H9 (cell line): ENCODE measurements at regions not wholly inside any gene's neighbourhood (a gene's known extent, or its start where the extent isn't known, plus 50 kb on each side); places are given as distances from the start of the nearest gene placed in this dataset.

ENCODE experiments used
- DNase-seq: peaks from one replicate; pipeline ENCODE4 v3.0.0-alpha.2; 2017
- H2AFZ ChIP-seq: one replicate; pipeline ENCODE4 v1.6.1; 2013; ENCODE audit warnings: mild to moderate bottlenecking, low read length, control low read depth, moderate library complexity
- H2AK5ac ChIP-seq: 2 replicates; pipeline ENCODE4 v1.6.1; 2013; ENCODE audit warnings: low read length, control low read depth, mixed read lengths; ENCODE audit not compliant: insufficient read length
- H2BK120ac ChIP-seq: one replicate; pipeline ENCODE4 v1.6.1; 2013; ENCODE audit warnings: low read depth, mild to moderate bottlenecking, low read length, control low read depth, inconsistent platforms; ENCODE audit not compliant: poor library complexity, severe bottlenecking
- H2BK12ac ChIP-seq: 2 replicates; pipeline ENCODE4 v1.6.1; 2013; ENCODE audit warnings: low read length, control low read depth, mixed read lengths, low read depth; ENCODE audit not compliant: insufficient read length
- H2BK15ac ChIP-seq: 2 replicates; pipeline ENCODE4 v1.6.1; 2013; ENCODE audit warnings: low read depth, low read length, control low read depth
- H2BK20ac ChIP-seq: one replicate; pipeline ENCODE4 v1.6.1; 2013; ENCODE audit warnings: low read depth, mild to moderate bottlenecking, low read length, control low read depth, inconsistent platforms; ENCODE audit not compliant: poor library complexity, severe bottlenecking
- H2BK5ac ChIP-seq: 2 replicates; pipeline ENCODE4 v1.6.1; 2013; ENCODE audit warnings: low read length, control low read depth, mixed read lengths; ENCODE audit not compliant: insufficient read length
- H3K14ac ChIP-seq: 2 replicates; pipeline ENCODE4 v1.6.1; 2013; ENCODE audit warnings: low read length, control low read depth; ENCODE audit not compliant: insufficient read depth
- H3K18ac ChIP-seq: 2 replicates; pipeline ENCODE4 v1.6.1; 2013; ENCODE audit warnings: low read depth, mild to moderate bottlenecking, mixed read lengths, low read length, control low read depth; ENCODE audit not compliant: insufficient read length
- H3K23ac ChIP-seq: 2 replicates; pipeline ENCODE4 v1.6.1; 2013; ENCODE audit warnings: low read length, control low read depth, mixed read lengths, low read depth; ENCODE audit not compliant: insufficient read length
- H3K23me2 ChIP-seq: 2 replicates; pipeline ENCODE4 v1.6.1; 2013; ENCODE audit warnings: low read depth, mild to moderate bottlenecking, mixed read lengths, low read length, control low read depth; ENCODE audit not compliant: insufficient read length, poor library complexity, severe bottlenecking
- H3K27ac ChIP-seq: 2 replicates; pipeline ENCODE4 v1.5.1; 2013; ENCODE audit warnings: low read length, control low read depth, mixed read lengths, low read depth; ENCODE audit not compliant: insufficient read length
- H3K27me3 ChIP-seq: 2 replicates; pipeline ENCODE4 v1.6.1; 2013; ENCODE audit warnings: low read length, control low read depth, inconsistent platforms; ENCODE audit not compliant: insufficient read depth
- H3K4ac ChIP-seq: 2 replicates; pipeline ENCODE4 v1.6.1; 2013; ENCODE audit warnings: low read depth, mild to moderate bottlenecking, control low read depth, inconsistent platforms, low read length, moderate library complexity
- H3K4me1 ChIP-seq: 2 replicates; pipeline ENCODE4 v1.6.1; 2013; ENCODE audit warnings: low read length, control low read depth, inconsistent platforms; ENCODE audit not compliant: insufficient read depth
- H3K4me2 ChIP-seq: 2 replicates; pipeline ENCODE4 v1.6.1; 2013; ENCODE audit warnings: low read length, control low read depth, mixed read lengths; ENCODE audit not compliant: insufficient read length, insufficient read depth
- H3K56ac ChIP-seq: 2 replicates; pipeline ENCODE4 v1.6.1; 2013; ENCODE audit warnings: low read depth, mild to moderate bottlenecking, mixed read lengths, low read length, control low read depth; ENCODE audit not compliant: insufficient read length
- H3K79me1 ChIP-seq: 2 replicates; pipeline ENCODE4 v1.6.1; 2013; ENCODE audit warnings: low read depth, mild to moderate bottlenecking, moderate library complexity, low read length, control low read depth, inconsistent platforms; ENCODE audit not compliant: insufficient read depth, poor library complexity, severe bottlenecking
- H3K79me2 ChIP-seq: 2 replicates; pipeline ENCODE4 v1.6.1; 2013; ENCODE audit warnings: low read length, control low read depth, inconsistent platforms; ENCODE audit not compliant: insufficient read depth
- H3K9ac ChIP-seq: 2 replicates; pipeline ENCODE4 v1.6.1; 2013; ENCODE audit warnings: low read length, control low read depth, mixed read lengths; ENCODE audit not compliant: insufficient read length; ENCODE audit errors: extremely low read depth
- H3K9me3 ChIP-seq: one replicate; pipeline ENCODE4 v1.6.1; 2013; ENCODE audit warnings: low read depth, low read length, inconsistent platforms; ENCODE audit not compliant: control insufficient read depth
- H3T11ph ChIP-seq: one replicate; pipeline ENCODE4 v1.6.1; 2013; ENCODE audit warnings: mild to moderate bottlenecking, low read length, control low read depth, inconsistent platforms
- H4K20me1 ChIP-seq: one replicate; pipeline ENCODE4 v1.6.1; 2013; ENCODE audit not compliant: control insufficient read depth, insufficient read length, insufficient read depth
- H4K5ac ChIP-seq: 2 replicates; pipeline ENCODE4 v1.6.1; 2013; ENCODE audit warnings: low read depth, mild to moderate bottlenecking, mixed read lengths, low read length, control low read depth; ENCODE audit not compliant: insufficient read length
- H4K8ac ChIP-seq: replicated peaks from 2 replicates; pipeline ENCODE4 v1.6.1; 2013; ENCODE audit warnings: low read length, control low read depth, mixed read lengths, low read depth; ENCODE audit not compliant: insufficient read length
- H4K91ac ChIP-seq: 2 replicates; pipeline ENCODE4 v1.6.1; 2013; ENCODE audit warnings: low read depth, mild to moderate bottlenecking, moderate library complexity, mixed read lengths, low read length, control low read depth; ENCODE audit not compliant: insufficient read length
- H3K27ac Mint-ChIP-seq, 3 experiments: 2 replicates in 2 of 3; 3 replicates in 1 of 3; pipeline ENCODE4 v1.8.0; 2020 to 2021; ENCODE audit warnings: mixed read lengths in 3 of 3, mild to moderate bottlenecking in 1 of 3, moderate library complexity in 1 of 3
- H3K27me3 Mint-ChIP-seq: 2 replicates; pipeline ENCODE4 v1.8.0; 2021; ENCODE audit warnings: low read depth, mild to moderate bottlenecking, moderate library complexity, mixed read lengths
- H3K36me3 Mint-ChIP-seq, 3 experiments: 2 replicates in 2 of 3; 3 replicates in 1 of 3; pipeline ENCODE4 v1.8.0; 2020 to 2021; ENCODE audit warnings: low read depth in 3 of 3, mixed read lengths in 3 of 3; ENCODE audit not compliant: insufficient read depth in 1 of 3
- H3K4me1 Mint-ChIP-seq, 2 experiments: 2 replicates each; pipeline ENCODE4 v1.8.0; 2020; ENCODE audit warnings: mixed read lengths in 2 of 2
- H3K4me3 Mint-ChIP-seq, 2 experiments: 2 replicates in 1 of 2; 3 replicates in 1 of 2; pipeline ENCODE4 v1.8.0; 2020 to 2021; ENCODE audit warnings: mild to moderate bottlenecking in 2 of 2, mixed read lengths in 2 of 2, moderate library complexity in 1 of 2
- H3K9me3 Mint-ChIP-seq, 2 experiments: 2 replicates in 1 of 2; 3 replicates in 1 of 2; pipeline ENCODE4 v1.8.0; 2020; ENCODE audit warnings: mild to moderate bottlenecking in 2 of 2, mixed read lengths in 2 of 2, moderate library complexity in 1 of 2
- CTCF ChIP-seq: fragments of 200-600 bp; sonication (generic); conservative IDR thresholded peaks from 3 replicates; pipeline ENCODE4 v1.8.0; 2021; ENCODE audit warnings: antibody characterized with exemption, mild to moderate bottlenecking
- whole genome bisulfite sequencing: extraction: QIAGEN DNeasy Blood & Tissue Kit; methylation state at CpG from one replicate; pipeline ENCODE4 v1.1.7; 2013; ENCODE audit warnings: missing lambda C conversion rate, low lambda C conversion rate, mixed read lengths; ENCODE audit not compliant: insufficient read length; ENCODE audit errors: extremely low coverage; 5-methylcytosine and 5-hydroxymethylcytosine counted together

GRCh38 chr3:29207427-29207826 is 73.4 kb upstream of the RBMS3 start:
- Histone ChIP-seq H3K14ac (no peak overlapping the region), H3T11ph (no peak overlapping the region), H2BK5ac (no peak overlapping the region), H3K9ac (no peak overlapping the region), H2BK15ac (no peak overlapping the region), H2BK120ac (no peak overlapping the region), H3K79me1 (no peaks in the 10 kb centered on the region), H3K9me3 (no peaks in the 10 kb centered on the region), H3K23me2 (no peaks in the 10 kb centered on the region), H3K56ac (no peak overlapping the region), H2AK5ac (no peak overlapping the region), H3K4me2 (no peak overlapping the region), H2BK12ac (no peak overlapping the region), H3K79me2 (no peaks in the 10 kb centered on the region), H3K27me3 (no peaks in the 10 kb centered on the region), H4K8ac (no peak overlapping the region), H3K23ac (no peak overlapping the region), H3K18ac (no peak overlapping the region), H3K27ac (no peak overlapping the region), H4K20me1 (no peaks in the 10 kb centered on the region), H2AFZ (no peak overlapping the region), H3K4me1 (no peaks in the 10 kb centered on the region), H4K5ac (no peak overlapping the region), H4K91ac (no peak overlapping the region), H2BK20ac (no peak overlapping the region), H3K4ac (no peak overlapping the region)
- no CpG with 5 or more reads among the region's 1 CpG for WGBS
- Mint-ChIP-seq H3K4me3 (no peak overlapping the region), H3K9me3 (no peaks in the 10 kb centered on the region; a peak in 1 of 5 replicates), H3K4me1 (peaks cover 0 to under 1% of the 10 kb centered on the region in 2 experiments; a peak in 1 of 4 replicates), H3K36me3 (no peaks in the 10 kb centered on the region), H3K27me3 (no peaks in the 10 kb centered on the region), H3K27ac (no peak overlapping the region)
- no peak for DNase-seq
- no peak for TF ChIP-seq CTCF
